Glomerular endothelial cell (primary cell): ENCODE measurements at regions not wholly inside any gene's neighbourhood (a gene's known extent, or its start where the extent isn't known, plus 50 kb on each side); places are given as distances from the start of the nearest gene placed in this dataset.
"Not testable (repeated sequence)": the region's sequence is repeated elsewhere in the genome, so short reads cannot be mapped to it uniquely, and the experiment has no call there.

ENCODE experiments used
- DNase-seq: peaks from one replicate; pipeline ENCODE4 v3.0.0-alpha.2; 2011; ENCODE audit warnings: low read depth, low spot score; ENCODE audit errors: extremely low read depth

DNA sequence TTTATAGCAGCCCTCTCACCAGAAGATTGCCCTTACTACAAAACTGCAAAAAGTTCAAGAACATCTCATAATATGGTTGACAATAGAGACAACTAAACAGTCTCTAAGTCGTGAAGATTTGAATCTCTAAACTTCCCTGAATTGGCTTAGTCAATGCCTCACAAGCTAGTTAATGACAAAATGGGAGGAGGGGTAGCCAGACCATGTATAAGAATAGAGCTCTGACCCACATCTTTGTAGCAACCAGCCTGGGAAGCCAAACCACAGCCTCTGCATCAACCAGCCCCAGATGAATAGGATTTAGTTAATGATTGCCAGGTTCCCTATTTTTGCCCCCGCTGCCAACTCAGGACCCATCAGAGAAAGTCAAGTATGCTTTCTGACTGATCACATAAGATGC lies 1265.9 kb upstream of the PCDH10 start:
- not testable (repeated sequence) for DNase-seq

DNA sequence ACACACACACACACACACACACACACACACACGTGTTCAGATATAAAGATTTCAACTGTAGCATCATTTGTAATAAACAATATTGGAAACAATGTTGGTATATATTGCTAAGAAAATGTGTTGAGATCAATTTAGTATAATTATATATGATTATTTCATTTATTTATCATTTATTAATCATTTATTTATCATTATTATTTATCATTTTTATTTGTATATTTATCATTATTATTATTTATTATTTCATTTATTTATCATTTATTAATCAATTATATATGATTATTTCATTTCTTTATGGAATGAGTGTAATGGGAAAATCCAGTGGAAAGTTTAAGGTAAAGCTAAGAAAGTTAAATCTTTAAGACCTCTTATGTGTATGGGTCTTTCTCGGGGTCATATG lies 1223.4 kb upstream of the PCDH10 start:
- not testable (repeated sequence) for DNase-seq

DNA sequence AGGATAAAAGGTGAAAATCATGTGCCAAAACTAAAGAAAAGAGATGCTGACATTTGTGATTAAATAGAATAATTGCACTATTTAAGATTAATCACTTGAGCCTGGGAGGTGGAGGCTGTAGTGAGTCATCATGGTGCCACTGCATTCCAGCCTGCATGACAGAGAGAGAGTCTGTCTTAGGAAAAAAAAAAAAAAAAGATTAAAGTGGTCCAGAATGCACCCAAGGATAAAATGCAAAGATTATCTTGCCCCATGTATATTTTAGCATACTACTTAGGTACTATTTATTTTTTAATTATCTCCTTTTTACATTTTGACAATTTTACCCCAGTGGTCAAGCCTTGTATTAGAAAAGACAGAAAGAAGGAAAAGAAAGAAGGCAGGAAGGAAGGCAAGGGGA lies 1181.4 kb upstream of the PCDH10 start:
- DNase-seq = not testable (repeated sequence)

DNA sequence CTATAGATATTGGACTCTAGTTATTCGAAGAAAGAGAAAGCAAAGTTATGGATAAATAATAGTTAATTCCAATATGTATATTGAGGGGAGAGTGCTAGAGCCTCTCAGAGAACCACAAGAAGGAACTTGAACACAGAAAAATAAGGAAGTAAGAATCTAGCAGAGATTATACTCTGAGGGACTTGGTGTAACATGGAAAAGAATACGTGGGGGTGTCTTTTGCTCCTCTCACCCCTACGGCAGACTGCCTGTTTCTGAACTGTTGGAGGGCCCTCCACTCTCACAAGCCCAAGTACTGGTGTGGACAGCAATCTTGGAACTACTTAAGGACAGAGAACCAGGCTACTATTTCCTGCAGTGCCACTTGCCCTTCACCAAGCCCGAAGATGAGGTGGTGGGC lies 1174.4 kb upstream of the PCDH10 start:
- no peak for DNase-seq

DNA sequence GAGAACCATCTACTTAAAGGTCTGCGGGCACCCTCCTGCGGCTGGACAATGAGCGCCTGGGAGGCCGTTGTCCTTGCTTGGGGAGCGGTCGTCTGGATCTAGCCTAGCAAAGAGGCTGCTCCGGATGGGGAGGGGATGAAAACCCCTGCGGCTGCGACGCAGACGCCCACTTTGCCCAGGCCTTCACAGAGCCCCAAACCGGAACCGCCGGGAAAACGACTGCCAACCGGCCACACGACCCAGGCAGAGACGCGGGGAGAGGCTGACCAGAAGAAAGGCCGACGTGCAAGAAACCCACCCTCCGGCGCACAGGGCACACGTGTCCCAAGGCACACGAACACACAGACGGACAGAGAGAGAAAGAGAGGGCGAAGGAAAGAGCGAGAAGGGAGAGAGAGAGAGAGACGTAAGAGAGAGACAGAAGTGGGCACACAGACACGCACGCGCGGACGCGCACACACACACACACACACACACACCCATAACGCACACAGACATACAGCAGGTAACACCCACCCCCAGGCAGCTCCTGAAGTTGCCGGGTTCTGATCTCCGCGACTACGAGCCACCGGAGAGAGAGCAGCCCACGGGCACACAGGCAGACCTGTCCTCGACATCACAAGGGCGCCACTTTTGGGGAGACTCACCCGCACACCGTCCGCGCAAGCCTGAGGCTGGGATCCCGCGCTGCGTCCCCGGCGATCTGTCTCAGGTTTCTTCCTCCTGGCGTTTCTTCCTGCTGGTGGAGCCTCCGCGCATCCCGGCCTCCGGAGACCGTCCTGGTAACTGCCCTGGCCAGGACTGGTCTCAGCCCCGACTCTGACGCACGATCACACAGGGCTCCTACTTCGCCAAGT lies 1173.6 kb upstream of the PCDH10 start:
- DNase-seq = not testable (repeated sequence)

DNA sequence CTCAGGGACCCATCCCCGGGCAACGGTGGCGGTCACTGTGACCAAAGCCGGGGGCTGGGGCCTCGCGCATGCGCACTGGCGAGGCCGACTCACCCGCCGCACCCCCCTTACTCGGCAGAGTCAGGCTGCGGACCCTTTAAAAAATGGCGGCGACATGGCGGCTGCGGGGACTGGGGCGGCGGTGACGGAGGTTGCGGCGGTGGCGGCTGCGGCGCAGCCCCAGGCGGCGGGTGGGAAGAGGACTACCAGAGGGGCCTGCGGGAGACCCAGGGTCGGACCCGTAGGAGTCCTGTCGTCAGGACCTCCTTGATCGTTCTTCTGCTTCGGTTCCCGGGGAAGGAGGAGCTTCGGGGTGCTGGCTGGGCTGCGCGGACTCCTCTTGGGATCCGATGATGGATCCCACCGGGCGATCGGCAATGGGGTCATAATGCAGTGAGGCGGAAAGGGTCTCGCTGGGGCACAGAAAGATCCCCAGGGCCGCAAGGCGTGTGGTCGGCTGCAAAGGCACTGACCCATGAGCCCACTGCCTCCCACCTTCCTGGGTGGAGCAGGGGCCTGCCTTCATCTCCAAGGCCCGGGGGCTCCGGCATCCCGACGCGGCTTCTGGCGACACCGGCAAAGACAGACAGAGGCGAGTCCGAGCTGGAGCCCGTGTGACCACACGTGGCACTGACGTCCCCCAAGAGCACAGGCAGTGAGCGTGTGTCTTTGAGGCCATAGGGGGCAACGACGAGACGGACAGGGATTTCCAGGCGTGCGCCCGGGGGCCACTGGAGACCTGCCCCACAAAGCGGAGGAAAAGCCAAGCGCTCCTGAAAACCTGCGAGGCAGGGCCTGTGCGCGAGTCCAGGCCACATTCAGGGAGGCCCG lies 1172.7 kb upstream of the PCDH10 start:
- DNase-seq = not testable (repeated sequence)

DNA sequence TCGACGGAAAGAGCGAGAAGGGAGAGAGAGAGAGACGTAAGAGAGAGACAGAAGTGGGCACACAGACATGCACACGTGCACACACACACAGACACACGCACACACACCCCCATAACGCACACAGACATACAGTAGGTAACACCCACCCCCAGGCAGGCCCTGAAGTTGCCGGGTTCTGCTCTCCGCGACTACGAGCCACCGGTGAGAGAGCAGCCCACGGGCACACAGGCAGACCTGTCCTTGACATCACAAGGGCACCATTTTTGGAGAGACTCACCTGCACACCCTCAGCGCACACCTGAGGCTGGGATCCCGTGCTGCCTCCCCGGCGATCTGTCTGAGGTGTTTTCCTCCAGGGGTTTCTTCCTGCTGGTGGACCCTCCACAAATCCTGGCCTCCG lies 1171.0 kb upstream of the PCDH10 start:
- no peak for DNase-seq

DNA sequence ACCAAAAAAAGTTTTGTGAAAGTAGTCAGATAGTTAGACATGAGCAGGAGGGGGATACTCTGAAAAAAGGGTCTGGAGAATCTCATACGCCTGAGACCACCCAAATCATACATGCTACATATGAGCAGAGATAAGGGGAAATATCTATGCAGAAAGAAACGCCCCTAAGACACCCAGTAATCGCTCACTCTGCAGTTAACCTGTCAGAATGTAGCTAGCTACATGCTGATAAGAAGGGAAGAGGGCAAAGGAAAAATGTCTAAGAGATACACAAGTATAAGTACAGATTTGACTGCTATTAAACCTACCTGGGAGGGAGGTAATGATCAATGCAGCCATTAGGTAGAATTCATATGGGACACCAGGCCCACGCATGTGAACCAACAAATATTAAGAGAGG lies 1159.5 kb upstream of the PCDH10 start:
- no peak for DNase-seq

DNA sequence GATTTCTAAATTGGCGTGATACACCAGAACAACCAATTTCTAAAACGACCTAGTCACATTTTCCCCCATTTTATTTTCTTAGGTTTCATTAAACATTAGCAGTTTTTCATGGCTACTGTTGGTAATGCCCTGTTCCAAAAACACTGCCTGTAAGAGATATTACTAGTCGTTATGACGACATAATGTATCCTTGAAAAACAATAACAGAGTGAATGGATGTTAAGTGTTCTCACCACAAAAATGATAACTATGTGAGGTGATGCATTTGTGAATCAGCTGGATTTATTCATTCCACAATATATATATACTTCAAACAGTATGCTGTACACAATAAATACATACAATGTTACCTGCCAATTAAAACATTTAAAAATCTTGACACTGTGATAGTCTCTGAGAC lies 1147.6 kb upstream of the PCDH10 start:
- no peak for DNase-seq

DNA sequence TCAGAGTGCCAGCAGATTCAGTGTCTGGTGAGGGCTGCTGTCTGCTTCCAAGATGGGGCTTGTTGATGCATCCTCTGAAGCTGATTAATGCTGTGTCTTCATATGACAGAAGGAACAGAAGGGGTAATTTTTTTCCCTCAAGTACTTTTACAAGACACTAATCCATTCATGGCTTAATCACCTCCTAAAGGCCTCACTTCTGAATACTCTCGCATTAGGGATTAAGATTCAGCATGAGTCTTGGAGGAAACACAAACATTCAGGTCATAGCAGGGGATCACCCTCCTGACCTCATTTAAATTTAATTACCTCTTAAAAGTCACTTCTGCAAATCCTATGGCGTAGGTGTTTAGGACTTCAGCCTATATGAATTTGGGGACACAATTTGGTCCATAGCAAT lies 1145.5 kb upstream of the PCDH10 start:
- no peak for DNase-seq

DNA sequence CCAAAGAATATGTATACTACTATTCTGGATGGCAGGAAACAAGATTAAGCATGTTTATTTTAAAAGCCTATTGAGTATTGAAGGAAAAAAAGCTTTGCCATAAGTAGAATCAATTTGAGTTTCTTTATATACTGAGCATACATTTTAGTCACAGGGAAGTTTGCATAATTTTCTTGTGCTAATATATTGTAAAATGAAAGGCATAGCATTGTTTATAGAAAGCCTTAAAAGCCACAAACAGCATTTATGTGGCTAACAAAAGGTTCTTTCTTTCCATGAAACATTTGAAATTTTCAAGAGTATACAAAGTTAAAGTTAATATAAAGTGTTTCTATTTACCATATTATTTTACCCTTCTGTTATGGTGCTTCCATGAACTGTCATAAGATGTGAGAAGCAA lies 1133.8 kb upstream of the PCDH10 start:
- DNase-seq = no peak

DNA sequence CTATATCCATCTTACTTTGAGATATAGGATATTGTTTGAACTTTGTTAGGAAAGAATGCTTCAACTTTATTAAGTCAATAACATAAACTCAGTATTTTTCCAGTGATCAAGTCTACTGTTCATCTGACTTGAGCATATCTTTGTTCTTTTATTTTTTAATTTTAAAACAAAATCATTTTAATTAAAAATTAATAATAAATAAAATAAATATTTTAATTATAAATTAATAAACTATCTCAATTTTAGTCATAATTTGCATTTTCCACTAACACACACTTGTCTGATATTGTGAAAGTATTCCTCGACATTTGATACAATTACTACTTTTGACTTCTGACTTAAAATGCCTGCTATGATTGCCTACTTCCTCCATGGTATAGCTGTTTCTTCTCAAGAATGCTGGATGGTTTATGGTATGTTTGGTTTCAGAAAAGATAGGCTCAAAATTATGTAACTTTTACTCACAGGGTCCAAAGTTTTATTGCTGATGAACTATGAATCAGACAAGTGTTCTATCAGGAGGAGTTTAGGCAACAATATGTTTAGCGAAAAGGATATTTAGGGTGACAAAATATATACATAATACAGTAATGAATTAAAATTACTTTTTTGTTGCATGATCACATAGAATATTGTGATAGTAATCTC lies 1132.3 kb upstream of the PCDH10 start:
- no peak for DNase-seq

DNA sequence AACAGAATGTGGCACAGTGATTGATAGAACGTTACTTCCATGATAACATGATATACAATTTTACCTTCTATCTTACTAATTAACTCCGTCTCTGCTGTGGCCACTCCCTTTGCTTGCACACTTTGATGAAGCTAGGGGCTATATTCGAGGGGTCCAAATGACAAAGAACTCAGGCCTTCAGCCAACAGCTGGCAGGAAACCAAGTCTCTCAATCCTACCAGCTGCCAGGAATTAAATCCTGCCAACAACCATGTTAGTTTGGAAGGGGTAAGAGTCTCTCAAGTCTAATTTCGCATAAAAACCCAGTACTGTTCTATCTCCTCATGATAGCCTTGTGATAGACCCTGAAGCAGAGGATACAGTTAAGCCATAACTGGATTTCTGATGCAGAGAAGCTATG lies 1122.9 kb upstream of the PCDH10 start:
- no peak for DNase-seq

DNA sequence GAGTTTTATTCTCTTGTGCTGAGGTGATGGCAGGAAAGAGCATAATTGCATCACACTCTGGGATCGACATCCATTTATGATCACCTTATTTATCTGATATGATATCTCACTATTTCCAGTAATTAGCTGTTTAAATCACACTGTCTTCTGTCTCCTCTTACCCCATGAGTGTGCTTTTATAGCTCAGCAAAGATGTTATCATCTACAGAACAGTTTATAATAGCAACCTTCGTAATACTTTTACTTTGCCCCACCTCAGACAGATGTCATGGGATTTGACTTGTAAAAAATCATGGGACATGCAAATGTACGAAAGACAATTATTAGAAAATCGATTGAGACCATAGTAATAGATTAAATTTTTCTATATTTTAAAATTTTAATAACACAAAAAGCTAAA lies 1122.3 kb upstream of the PCDH10 start:
- no peak for DNase-seq

DNA sequence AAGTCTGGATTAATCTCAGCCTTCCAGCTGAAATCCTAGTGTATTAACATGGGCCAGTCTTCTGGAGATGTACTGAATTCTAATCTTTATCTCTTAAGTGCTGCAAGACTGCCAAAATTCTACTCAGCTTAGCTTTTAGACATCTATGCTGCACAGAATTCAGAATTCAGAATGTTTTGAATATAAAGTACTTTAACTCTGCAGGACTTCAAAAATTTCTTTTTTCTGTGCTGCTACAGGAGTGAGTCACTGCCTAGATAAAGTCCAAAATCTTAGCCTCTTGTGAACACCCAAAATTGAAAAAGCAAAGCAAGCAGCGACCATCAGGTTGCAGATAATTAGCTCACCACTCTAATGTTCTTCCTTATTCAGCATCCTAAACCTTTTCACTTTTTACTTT lies 1092.6 kb upstream of the PCDH10 start:
- no peak for DNase-seq

DNA sequence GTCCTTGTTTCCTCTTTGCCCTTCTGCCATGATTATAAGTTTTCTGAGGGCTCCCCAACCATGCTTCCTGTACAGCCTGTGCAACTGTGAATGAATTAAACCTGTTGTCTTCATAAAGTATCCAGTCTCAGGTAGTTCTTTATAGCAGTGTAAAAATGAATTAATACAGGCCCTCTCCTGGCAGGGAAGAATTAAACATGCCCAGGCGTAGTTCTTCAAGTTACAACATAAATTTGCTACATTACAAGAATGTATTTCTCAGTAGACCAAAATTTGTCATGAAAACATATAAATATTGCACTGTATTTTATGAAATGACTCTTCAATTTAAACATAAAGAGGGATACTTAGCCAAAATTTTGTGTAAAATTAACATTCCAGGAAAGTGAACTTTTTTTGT lies 1089.9 kb upstream of the PCDH10 start:
- DNase-seq = no peak

DNA sequence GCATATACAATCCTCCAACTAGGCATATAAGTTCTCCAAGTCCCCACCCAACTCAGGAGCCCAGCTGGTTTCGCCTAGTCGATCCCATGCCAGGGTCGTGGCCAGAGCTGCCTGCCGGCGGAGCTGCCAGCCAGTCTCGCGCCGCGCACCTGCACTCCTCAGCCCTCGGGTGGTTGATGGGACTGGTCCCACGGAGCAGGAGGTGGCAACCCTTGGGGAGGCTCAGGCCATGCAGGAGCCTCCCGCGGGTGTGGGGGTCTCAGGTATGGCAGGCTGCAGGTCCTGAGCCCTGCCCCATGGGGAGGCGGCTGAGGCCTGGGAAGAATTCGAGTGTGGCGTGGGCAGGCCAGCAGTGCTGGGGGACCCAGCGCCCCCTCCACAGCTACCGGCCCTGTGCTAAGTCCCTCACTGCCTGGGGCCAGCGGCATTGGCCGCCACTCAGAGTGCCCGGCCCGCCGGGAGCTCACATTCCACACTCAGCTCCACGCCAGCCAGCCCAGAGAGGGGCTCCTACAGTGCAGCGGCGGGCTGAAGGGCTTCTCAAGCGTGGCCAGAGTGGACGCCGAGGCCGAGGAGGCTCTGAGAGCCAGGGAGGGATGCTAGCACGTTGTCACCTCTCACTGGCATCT lies 1086.4 kb upstream of the PCDH10 start:
- DNase-seq = no peak

DNA sequence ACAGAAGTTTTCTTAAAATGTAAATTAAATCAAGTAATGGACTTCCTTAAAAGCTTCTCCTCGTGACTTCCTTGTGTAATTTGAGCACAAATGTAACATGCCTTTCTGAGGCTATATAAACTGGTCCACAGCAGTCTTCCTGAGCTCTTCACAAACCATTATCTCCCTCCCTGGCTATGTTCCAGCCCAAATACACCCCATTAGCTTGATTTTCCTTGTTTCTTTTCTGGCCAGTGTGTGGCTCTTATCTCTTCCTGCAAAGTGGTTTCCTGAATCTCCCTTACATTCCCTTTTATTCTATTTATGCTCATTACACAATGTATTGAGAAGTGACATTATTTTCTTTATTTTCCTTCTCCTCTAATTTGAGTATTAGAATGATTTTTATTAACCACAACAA lies 1085.3 kb upstream of the PCDH10 start:
- DNase-seq = peak; percentile 31

DNA sequence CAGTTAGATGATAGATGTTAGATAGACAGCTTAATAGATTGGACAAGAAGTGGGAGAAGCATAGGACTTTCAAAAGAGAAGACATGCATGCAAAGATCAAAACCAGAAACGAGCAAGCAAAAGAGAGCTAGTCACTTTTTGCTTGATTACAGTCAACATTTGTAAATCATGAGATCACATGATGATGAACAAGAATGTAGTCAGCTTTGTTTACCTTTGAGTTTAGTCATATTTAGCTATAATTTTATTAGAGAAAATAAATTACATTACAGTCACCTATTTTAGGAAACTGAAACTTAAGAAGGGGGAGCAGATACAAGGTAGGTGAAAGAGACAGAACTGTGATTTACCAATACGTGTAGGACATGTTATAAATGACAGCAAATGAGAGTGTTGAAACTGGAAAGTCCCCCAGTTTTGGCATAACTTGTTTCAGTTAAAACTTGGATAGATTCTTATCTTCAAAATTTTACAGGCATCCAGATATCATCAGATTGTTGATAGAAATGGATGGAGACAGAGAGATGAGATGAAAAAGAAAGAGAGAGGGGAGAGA lies 1083.1 kb upstream of the PCDH10 start:
- DNase-seq = no peak

DNA sequence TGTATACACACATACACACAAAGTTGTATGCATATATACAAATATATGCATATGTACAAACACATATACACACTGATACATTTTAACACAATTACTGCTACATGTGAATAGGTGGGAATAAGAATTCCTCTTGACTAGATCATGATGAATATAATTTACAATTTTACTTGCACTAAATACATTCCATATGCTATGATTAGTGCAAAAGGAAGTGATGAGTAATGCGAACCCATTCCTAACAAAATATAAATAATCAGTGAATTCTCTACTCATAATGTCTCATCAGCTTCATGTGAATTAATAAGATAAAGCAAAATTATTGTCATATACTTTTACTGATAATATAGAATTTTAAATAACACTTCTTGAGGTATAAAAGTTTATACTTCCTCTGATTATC lies 1077.3 kb upstream of the PCDH10 start:
- no peak for DNase-seq

DNA sequence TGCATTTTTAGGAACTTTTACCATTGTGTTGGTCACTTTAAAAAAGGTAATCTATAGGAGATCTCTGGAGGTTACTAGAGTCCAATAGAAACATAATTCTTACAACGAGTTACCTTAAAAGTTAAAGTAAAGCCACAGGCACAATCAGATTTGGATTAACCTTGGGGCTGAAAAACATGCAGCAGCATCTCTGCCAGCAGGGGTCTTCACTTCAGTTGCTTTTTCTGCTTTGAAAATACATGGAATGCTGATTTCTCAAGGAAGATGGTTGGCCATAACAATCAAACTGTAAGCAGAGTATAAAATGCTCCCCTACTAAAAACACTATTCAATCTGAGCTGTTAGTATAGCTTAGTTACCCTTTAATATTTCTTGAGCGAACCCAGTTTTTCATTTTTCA lies 1072.3 kb upstream of the PCDH10 start:
- no peak for DNase-seq
